Suppressor macrophage (primary cell): ENCODE measurements at regions not wholly inside any gene's neighbourhood (a gene's known extent, or its start where the extent isn't known, plus 50 kb on each side); places are given as distances from the start of the nearest gene placed in this dataset.

ENCODE experiments used
- DNase-seq, 4 experiments: peaks; one replicate each; pipeline ENCODE4 v3.0.0-alpha.2; 2020 to 2022

DNA sequence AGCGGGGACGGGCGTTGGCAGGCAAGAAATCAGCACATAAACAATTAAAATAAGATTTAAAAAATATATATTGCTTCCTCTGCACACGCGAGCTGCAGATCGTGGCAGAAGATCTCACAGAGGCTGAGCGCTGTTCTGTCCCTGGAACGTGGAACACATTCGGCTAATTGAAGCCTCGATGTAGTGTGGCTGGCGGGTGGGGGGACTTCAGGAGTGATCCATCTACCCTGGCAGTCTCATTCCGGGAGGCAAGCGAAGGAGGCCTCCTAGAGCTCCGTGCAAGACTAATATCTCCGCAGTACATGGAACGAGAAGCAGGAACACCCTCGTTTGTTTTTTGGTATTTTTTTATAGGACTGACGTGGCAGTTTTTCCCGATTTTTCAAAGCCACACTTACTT is 402.4 kb downstream of the MN1 start:
- DNase-seq, result no peak

DNA sequence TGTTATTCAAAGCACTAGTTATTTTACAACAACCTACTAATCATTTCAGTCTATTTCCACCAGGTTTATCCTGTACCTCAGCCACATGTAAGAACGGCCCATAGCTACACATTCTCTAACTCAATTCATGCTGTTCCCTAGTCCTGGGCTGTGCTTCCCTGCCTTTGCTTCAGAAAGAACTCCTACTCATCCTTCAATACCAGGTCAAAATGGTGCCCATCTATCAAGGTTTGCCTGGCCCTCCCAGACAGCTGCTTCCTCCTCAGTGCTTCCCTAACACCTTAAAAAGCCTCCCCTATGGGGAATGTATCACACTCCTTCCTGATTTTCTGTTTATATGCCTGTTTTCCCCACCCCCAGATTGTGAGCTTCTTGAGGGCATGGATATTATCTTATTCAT is 400.7 kb downstream of the MN1 start:
- no peak for DNase-seq

DNA sequence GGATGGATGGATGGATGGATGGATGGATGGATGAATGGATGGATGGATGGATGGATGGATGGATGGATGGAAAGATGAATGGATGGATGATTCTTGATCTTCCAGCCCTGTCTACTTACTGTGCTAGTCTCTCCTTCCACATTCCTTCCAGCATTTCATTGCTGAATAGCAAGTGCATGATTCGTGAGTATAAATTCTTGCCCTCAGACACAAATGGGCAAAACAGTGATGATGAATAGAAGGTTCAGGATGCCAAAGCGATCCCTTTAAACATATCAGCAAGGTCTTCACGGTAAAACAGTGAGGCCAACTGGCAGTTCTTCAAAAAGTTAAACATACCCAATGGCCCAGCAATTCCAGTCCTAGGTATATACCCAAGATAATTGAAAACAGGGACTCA is 400.2 kb downstream of the MN1 start:
- no peak for DNase-seq

DNA sequence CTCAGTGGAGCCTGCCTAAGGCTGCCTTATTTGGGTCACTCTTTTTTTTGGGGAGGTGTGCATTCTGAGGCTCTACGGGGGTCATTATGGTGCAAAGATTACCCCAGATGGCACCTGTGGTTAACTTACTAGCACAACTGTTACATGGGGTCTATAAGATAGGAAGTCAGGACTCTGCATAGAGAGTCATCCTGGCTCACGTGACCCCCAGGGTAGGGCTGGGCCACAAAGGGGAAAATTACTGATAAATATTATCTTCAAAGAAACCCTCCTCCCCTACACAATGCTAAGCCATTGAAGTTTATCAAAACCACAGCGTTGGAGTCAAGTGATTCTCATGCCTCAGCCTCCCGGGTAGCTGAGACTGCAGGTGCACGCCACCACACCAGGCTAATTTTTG is 397.1 kb downstream of the MN1 start:
- no peak for DNase-seq

DNA sequence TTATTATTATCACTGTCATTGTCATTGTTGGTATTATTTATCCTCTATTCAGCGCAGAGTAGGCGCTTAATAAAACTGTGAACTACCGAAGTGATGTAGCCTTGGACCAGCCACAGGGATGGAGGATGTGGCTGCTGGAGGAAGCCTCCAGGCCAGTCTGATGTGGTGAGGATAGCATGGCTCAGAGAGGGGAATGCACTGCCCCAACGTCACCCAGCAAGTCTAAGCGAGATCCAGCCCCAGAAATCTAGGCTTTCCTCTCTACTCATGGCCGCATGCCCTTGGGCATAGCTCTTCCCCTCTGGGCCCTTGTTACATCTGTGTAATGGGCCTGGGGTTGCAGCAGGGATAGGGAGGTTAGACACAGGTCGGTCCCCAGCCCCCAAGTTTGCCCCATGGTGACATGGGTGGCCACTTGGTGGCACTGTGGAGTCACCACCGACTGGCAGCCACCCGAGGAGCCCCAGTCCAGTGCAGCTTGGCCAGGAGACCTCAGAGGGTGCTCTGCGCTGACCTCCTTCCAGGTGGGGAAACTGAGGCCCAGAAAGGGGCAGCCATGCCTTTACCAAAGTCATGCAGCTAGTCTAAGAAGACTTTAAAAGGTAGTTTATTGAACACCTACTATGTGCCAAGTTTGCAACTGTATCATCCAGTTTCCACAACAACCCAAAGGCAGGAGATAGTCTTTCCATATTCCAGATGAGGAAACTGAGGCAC is 395.7 kb downstream of the MN1 start:
- peak; percentile 53 to 78 (median 71) for DNase-seq

DNA sequence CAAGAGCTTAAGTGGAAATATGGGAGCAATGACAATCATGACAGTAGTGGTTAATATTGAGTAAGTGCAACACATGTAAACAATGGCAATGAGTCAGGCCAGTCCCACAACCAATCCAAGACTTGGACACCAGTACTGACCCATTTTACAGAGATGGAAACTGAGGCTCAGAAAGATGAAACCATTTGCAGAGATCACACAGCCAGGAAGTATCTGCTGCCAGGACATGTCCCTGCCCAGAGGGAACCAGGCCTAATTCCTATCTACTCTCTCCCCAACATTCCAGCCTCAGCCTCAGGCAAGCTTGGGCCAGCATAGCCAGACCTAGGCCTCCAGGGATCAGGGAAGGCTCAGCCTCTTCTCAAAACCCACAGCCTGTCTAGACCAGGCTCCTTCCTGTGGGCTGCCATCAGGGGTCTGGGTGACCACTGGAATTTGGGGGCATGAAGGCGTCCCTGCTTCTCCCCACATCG is 395.1 kb downstream of the MN1 start:
- DNase-seq, result no peak

DNA sequence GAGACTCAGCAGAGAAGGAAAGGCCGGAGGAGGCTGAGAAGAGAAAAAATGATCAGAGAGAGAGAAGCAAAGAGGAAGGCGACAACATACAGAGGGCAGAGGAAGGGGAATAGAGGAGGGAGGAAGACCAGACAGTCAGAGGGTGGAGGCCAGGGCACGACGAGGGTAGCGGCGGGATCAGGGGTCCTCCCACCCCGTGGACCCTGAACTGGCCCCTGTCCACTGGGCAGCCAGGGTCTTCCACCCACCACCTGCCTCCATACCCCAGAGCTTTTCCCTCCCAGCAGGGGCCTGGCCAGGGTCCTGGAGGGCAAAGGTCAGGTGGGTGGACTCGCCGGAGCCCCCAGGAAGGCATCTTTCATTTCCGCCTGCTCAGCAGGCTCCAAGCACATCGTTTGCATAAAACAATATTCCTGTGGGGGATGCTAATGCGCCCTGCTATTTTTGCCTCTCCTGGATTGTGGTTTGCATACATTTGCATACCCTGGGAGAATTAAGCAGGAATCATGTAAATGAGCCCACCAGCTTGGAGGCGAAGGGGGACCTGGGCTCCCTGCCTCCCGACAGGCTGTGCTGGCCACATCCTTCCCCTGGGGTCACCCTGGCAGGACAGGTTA is 394.1 kb downstream of the MN1 start:
- DNase-seq, result no peak

DNA sequence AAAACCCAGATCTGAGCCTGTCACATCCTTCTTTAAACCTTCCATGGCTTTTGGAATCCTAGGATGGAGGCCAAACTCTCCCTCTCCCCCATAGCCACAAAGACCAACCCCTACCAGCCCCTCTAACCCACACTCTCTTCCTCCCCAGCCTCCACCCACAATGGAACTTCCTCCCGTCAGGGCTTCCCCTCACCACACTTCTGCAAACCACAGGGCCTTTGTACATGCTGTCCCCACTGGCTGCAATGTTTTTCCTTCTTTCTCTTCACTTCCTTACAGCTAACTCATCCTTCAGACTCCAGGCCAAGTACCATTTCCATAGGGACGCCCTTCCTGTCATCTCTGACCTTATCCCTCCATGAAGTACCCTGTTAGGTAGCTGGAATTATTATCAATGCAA is 393.5 kb downstream of the MN1 start:
- peak in 1 of 4 experiments; percentile 3 for DNase-seq

DNA sequence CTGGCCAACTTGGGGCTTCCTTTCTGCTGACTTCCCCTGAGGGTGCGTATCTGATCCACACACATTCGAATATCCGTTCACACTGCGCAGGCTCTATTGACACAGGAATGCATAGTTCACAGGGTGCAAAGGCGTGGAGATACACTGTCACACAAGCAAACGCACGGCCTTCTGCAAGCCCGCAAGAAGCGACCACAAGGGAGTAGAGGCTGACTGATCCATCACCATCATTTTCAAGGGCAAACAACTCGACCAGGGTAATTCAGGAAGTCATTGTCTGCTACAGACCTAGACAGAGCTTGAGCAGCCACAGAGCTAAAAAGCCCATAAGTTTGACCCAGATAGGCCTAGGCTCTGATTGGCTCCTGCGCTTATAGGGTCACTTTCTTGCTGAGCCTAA is 392.3 kb downstream of the MN1 start:
- no peak for DNase-seq

DNA sequence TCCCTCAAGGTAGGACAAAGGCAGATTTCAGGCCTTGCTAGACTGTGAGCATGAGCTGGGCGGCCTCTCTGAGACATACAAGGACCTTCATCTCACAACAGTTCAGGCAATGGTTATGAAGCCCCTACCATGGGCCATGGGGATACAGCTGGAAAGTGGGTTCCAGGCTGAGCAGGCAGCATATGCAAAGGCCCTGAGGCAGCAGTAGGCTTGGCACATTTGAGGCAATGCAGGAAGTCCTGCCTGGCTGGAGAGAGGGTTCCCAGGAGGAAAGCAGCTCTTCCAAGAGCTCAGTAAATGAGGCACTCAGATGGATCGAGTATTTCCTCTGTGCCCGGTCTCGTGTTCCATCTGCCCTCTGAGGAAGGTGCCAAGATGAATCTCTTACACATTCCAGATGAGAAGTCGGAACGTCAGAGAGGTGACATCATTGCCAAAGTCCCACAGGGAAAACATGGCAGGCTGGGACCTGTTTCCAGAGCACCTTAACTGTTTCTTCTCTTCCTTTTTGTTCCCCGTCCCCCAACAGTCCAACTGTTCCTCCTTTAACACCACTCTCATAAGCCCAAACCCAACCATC is 388.6 kb downstream of the MN1 start:
- DNase-seq, result no peak

DNA sequence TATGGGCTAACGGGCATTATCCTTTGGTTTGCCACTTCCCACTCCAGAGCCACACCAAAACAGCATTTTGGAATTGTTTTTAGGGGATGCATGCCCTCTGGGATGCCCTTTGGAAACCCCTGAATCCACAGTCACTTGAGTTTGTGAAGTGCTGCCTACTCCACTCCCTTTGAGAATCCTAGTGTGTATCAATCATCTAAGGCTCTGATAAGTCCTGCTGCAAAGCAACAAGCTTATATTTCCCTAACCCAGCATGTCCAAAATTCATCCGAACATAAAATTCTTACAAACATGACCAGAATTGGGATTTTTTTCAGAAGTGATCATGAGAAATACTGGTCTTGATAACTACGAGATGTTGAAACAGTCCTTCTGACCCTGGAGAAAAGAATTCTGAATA is 387.9 kb downstream of the MN1 start:
- no peak for DNase-seq

DNA sequence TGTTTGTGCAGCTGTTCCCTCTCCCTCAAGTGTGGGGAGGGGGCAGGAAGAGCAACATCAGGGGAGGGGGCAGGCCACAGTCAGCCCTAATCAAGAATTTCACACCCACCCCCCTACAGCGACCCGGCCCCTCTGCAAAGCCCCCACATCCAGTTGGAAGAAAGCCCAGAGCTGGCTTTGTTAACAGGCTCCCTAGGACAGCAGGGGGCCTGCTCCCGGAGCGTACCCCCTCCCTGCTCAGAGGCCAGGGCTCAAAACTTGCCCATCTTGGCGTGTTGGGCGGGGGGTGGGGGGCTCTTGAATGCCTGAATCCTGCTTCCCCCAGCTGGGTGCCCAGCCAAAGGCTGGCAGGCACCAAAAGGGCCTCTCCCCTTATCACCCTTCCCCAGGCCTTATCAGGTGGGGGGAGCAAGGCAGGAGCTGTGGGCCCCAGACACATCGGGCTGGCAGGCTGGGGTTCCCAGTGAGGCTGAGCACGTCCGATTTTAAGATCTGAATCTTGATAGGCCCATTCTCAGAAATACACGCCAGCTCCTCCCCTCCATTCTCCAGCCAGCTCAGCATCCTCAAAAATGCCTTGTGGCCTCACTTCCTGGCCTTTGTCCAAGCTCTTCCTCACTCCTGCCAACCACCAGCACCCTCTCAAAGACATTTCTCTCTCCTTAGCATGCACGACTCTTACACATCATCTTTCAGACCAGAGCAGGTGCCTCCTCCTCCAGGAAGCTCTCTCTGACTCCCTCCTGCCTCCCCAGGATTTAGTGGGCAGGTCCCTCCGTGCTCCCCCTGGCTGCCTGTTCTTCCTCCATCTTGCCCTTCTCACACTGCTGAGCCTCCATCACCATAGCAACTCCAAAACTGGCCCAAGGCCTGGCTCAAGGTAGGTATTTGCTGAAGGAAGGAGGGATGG is 384.8 kb downstream of the MN1 start:
- DNase-seq, result no peak

DNA sequence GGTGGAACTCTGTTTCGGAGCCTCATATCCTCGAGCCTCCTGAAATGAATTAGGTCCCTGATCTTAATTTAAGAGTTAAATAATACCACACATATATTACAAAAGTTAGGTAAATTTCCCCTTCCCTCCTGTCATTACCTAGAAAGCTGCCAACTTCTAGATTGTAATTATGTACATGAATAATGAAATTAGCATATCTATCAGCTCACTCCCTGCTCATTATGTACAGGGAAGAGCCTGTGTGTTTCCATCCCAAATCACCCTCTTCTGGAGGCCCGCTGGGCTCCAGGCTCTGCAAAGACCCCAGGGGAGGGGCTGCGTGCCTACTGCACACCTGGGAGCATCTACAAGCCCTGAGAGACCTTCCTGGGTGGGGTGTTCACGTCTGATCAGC is 384.1 kb downstream of the MN1 start:
- DNase-seq, result no peak

DNA sequence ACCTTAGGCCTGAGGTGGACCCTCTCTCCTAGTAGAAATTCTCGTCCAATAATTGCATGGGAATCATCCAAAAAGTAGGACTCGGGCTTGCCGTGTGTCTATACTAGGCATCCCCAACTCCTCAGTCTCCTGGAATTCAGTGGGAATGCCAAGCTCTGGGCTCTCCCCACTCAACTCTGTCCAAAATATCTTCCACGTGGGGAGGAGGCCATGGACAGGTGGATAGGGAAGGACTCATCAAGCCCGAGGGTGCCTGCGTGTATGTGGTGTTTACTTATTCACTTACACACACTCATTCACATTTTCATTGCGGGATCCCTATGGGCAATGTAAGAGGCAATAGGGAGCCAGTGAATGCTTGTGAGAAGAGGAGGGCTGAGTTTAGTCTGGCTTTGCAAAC is 383.3 kb downstream of the MN1 start:
- DNase-seq, result no peak

DNA sequence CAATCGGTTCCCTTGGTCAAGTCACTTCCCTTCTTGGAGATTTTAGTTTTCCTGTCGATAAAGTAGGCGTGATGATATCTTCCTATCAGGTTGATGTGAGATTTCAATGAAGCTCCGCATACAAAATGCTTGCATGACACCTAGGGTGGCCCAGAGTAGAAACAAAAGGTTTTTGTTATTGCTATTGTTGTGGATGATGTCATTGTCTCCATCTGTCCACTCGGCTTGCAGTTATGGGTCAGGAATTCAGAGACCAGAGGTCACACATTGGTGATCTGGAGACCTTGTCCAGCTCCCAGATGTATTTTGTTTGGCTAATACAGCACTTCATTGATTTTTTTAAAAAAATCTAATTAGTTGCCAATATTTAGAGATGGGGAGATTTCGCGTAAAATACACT is 382.1 kb downstream of the MN1 start:
- no peak for DNase-seq

DNA sequence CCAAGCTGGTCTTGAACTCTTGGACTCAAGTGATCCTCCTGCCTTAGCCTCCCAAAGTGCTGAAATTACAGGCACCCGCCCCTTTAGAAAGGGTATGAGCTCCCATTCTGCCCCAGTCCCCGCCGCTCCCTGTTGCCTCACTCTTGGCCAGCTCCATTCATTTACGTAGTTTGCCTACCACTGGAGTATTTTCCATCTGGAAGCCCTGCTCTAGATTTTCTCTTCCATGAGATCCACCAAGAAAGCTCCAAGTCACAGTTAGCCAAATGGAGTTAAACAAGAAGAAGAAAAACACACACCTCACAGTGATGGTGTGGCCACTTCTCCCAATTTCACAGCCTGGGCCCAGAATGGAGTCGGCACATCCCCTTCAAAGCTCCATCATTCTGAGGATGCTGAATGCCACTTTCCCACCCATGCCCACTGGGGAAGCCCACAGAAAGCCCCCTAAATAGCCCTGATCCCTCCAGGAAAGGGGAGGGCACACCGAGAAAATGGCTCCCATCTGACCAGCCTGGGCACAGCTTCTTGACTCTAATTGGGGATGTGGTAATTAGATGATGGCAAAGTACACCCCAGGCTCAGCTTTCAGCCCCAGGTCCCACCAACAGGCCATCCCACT is 381.2 kb downstream of the MN1 start:
- DNase-seq, result no peak

DNA sequence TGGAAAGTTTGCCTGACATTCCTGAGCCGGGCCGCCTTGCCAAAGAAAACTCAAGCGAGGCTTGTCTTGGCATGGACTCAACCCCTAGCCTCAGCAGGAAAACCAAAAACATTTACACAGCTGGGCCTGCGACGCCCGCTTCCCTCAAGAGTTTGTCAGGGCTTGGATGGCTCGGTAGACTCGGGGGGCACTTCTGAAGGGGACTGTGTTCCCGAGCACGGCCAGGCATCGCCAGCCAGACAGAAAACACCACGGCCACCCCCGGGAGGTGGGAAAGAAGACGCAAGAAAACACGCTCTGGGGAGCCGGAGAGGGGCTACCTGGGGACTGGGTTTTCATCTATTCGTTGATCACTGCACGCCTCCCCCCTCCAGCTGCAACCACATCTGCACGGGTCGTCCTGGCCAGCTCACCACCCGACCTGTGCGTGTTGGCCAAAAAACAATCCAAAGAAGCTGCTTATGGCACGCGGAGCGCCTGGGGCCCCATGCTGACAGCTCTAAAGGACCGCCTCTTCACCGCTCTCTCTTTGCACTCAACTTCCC is 380.7 kb downstream of the MN1 start:
- peak; percentile 3 to 25 (median 16) for DNase-seq

DNA sequence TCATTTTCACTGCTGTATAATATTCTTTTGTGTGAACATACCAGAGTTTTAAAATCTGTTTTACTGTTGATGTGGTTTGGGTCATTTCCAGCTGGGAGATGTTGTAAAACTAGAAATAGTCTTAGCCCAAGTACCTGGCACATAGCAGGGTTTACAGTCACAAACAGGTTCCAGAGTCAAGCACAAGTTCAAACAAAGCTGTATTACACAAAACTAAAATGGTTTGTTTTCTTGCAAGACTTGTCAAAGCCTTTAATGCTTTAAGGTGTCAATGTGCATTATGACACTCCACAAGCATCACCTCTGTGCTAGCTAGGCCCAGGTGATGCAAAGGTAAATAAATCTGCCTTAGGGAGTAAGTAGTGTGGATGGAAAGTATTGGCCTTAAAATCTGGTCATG is 379.1 kb downstream of the MN1 start:
- DNase-seq, result no peak

DNA sequence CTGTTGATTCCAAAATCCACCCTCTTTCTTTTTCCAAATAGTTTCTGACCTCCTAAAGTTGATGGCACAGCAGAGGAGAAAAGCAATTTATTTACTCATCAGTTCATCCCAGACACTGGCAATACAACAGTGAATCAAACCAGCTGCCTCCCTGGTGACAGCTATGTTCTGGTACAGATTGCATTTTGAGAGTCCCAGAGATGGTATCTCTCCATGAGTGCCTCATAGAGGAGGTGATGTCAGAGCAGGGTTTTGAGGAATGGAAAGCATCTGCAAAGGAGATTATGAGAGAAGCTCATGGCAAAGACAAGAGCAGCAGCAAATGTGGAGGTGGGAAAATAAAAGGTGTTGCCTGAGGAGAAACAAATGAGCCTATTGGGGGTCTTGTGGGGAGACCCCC is 377.2 kb downstream of the MN1 start:
- DNase-seq, result no peak

DNA sequence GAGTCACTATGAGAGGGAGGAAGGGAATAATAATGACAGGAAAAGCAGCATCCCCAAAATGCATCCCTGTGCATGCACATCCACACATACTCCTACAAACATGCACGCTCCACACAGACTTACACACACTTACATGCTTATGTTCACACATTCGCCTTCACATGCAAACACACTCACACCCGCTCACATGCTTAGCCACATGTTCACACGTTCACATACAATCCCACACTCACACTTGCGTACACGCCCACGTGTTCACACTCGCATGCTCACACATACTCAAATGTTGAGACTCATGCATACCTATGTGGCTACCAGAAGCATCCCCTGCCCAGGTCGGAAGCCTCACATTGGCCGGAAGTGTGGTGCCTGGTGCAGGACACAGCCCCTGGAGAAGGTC is 372.1 kb downstream of the MN1 start:
- DNase-seq, result no peak

DNA sequence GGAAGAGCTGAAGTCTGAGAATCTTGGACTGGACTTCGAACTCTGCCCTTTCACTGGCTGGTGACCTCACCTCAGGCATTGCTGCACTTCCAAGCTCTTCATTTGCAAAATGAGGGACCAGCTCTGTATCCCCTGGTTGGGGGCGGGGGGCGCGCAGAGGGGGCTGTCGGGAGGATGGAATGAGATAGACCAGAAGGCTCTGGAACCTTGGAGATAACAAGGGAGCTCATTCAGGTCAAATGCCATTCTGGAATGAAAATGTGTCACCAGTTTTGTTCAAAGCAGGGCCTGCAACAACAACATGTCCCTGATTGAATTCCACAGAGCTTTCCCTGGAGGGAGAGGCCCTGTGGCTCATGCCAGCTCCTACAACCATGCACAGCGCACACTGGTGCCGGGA is 370.5 kb downstream of the MN1 start:
- DNase-seq, result no peak

DNA sequence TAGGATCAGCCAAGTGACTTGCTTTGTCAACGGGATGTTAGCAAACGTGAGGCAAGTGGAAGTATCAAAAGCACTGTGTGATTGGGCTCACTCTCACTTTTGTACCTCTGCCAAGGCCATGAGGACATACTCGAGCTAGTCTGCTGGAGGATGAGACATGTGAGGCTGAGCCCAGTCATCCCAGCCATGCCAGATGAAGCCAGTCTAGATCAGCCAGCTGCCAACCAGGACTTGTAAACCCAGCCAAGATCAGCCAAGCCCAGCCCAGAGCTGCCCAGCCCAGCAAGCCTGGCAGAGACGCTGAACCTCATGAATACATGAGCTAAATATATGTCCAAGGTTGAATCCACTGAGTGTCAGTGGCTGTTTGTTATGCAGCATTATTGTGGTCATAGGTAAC is 369.7 kb downstream of the MN1 start:
- DNase-seq, result no peak

DNA sequence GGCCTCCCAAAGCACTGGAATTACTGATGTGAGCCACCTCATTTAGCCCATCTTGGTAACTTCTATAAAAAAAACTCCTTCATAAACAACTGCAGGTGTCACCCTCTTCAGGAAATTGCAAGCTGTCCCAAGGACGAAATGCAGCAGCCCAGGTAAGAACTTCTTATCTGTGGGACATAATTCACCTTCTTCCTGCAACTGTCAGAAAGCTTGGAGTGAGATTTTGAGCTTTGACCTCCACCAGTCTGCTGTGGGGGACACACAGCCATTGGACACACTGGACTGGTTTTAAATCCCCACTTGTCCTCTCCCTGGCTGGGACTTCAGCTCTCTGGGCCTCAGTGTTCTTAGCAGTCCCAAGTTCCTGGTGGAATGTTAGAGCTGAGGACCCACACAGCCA is 368.5 kb downstream of the MN1 start:
- no peak for DNase-seq
